ENCODE measurements at regions not wholly inside any gene's neighbourhood (a gene's known extent, or its start where the extent isn't known, plus 50 kb on each side); places are given as distances from the start of the nearest gene placed in this dataset.
"Not testable (repeated sequence)": the region's sequence is repeated elsewhere in the genome, so short reads cannot be mapped to it uniquely, and the experiment has no call there.

GRCh38 chr2:57621122-57621663, 425.4 kb upstream of the VRK2 start:
- no peak for DNase-seq

DNA sequence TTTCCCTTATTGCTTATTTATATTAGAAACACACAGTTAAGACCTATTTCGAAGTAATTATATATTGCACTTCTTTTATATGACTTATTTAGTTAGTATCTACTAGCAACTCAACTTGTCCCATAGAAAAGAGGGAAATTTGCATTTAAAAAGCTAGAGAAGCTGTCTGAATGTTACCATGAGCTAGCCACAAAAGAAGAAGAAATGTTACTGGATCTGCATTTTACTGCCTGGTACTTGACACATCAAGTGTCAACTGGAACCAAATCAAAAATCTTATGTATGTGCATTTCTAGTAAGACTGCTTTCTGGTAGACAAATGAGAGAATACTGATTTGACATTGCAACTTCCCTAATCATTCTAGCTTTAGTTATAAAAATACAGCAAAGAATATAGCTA, 424.6 kb upstream of the VRK2 start:
- DNase-seq: no peak

GRCh38 chr2:57656198-57656597, 390.4 kb upstream of the VRK2 start:
- DNase-seq: no peak

DNA sequence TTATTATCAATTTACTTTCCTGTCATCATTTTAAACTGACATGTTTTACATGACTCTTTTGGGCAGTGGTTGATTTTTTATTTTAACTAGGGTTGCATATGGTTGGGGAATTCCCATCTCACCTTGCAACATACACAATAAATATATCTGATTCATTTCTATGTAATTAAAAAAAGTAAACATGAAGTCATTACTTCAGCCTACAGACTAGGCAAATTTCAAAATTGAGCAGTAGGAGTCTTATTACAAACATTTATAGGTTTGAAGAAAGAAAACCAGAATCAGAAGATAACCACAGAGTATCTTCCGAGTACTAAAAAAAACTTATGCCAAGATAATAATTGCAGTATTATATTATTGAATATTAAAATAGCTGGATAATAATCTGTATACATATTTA, 377.0 kb upstream of the VRK2 start:
- no peak for DNase-seq

- no peak for DNase-seq
These were observed 372.6 kb upstream of the VRK2 start for GRCh38 chr2:57674025-57674424.

DNA sequence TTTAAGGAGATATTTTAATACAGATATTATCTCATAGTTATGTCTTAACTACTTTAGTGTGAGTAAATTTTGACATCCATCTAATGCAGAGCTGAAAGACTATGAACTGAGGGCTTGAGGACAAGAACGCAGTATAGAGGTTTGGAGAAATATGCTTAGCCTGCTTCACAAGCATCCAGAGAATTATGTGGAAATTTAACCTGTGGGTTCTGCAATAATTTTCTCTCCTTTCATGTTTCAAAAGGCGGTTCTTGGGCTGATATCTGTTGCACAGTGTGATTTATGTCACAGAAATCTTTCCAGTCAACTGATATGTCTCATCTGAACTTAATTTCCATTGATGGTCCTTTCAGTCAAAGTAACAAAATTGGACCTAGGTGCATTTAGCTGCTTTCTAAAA, 371.9 kb upstream of the VRK2 start:
- DNase-seq: no peak

DNA sequence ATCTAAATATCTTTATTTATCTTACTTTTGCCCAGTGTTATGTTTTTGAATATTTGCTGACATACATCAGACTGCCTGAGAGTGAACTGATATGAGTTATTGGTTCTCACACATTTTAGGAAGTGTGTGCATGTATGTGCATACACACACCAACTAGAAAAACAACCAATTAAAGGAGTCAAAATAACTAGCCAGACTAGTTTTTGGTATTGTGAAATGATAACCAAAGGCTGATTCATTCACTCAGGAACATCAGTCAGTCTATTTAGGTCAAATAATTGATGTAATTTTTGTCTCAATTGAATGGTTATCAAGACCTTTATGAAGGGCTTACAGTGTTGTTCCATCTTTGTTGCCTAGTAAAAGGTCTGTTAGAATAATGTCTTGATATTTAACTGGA, 369.3 kb upstream of the VRK2 start:
- no peak for DNase-seq

GRCh38 chr2:57681650-57682049, 365.0 kb upstream of the VRK2 start:
- DNase-seq: no peak

DNA sequence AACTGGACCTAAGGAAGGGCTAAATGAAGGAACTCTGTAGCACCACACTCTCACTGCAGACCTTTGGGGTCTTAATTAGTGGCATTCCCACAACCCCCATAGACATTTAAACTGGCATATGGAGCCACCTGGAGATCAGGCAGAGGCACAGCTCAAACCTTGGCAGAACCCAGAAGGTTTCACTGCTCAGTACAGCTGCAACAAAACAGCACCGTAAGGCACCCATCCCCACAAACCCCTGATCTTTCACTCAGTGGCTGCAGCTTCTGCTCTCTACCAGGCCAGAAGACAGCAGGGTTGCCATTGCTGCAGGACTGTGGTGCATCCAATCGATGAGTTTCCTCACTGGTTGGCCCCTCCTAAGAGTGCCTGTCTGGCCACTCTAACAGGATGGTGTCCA, 361.6 kb upstream of the VRK2 start:
- DNase-seq: no peak

DNA sequence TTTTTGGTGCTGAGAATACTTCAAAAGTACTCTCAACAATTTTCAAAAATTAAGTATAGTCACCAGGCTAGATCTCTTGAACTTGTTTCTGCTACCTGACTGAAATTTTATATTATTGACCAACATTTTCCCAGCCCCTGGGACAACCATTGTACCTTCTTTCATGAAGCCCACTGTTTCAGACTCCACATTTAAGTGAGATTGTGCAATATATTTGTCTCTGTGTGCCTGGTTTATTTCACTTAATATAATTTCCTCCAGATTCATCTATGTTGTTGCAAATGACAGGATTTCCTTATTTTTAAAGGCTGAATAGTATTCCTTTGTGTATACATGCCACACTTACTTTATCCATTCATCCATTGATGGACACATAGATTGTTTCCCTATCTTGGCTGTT, 354.2 kb upstream of the VRK2 start:
- no peak for DNase-seq

DNA sequence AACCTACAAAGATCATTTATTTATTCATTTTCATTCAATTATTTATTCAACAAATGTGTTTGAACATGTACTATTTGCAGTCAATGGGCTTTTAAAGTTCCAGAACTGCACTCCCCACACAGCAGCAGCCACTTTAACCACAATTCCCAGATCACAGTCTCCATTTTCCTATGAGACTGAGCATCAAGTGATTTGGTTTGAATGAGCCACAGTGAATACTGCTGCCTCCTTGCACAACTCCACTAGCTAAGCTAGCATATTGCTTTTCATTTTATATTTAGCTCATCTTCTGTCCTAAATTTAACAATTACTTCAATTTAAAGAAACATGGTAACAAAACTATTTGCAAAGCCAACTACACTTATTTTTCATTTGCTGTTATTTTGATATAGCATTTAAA, 353.4 kb upstream of the VRK2 start:
- no peak for DNase-seq

- no peak for DNase-seq
These were observed 352.6 kb upstream of the VRK2 start for GRCh38 chr2:57693965-57694364.

- DNase-seq: peak; percentile 77
These were observed 350.6 kb upstream of the VRK2 start for GRCh38 chr2:57696016-57696415.

GRCh38 chr2:57698392-57698791, 348.2 kb upstream of the VRK2 start:
- no peak for DNase-seq

DNA sequence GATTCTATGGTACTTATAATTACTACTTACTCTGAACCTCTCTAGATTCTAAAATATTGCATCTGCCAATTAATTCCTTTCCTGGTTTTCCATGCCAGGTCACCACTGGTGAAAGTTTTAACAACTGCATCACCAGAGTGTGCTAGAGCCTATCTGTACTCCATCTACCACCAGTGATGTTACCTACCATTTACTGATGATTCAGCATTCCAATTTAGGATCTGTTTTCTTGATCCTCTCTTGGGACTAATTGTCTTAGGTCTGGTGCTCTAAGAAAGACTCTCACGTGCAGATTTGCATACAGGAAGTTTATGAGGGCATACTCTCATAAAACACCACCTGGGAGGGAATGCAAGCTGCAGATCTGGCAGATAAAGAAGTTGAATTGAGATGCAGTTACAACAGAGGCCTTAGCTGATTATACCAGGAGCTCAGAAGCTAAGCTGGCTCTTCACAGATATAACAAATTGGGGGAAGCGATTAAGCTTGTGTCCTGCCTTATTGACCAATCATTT, 347.6 kb upstream of the VRK2 start:
- no peak for DNase-seq

DNA sequence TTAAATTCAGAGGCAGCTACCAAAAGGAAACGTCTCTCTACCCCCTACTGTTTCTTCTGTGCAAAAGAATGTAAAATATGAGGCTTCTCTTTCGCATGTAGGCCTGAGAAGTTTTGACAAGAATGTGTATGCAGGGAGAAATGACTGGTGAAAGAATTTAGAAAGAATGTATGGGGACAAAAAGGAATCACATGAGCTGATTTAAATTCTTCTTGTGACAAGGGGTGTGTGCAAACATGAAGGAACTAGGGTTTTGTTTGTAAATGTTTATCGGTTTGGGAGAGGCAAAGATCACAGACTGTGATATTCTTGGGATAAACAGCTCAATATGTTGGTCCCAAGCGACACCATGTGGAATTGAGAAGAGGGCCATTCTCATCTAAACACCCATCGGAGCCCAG, 345.2 kb upstream of the VRK2 start:
- DNase-seq: peak; percentile 68

DNA sequence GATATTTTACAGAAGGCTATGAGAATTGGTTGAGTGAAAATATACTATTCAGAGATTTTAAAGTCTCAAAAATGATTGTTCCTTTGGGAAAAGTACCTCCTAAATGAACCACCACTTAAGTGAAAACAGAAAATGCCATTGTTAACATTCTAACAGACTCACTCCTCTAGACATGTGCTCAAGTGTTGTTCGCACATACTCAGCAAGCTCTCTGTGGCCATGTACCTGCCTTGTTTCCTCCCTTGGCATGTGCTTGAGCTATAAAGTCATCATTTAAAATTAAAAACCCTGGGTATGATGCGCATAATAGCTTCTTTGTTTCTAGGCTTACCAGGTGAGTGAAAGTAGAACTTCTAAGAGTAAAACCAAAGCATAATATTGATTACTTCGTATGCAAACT, 343.2 kb upstream of the VRK2 start:
- no peak for DNase-seq

DNA sequence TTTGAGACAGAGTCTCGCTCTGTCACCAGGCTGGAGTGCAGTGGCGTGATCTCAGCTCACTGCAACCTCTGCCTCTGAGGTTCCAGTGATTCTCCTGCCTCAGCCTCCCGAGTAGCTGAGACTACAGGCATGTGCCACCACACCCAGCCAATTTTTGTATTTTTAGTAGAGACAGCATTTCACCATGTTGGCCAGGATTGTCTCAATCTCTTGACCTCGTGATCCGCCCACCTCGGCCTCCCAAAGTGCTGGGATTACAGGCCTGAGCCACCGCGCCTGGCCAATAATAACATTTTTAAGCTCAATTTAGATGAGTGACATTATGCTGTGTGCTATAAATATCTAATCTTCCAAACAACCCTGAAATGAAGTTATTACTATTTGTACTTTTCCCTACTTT, 338.8 kb upstream of the VRK2 start:
- not testable (repeated sequence) for DNase-seq

DNA sequence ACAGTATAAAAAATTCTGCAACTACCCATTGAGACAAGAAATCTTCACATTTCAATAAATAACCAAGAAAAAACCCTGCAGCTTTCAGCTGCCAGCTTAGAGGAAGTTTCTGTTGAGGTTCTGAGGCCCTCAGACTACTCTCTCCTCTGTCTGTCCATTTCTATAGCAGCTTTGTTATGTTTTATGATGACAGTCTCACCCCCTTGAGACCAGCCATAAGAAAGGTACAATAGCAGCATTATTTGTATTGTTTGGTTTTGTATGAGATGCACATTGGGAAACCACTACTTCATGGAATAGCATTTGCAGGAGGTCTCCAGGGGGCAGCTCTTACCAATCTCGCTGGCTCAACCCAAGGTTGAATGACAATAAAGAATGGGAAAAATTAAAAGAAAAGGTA, 334.6 kb upstream of the VRK2 start:
- no peak for DNase-seq

GRCh38 chr2:57720728-57721627, 325.6 kb upstream of the VRK2 start:
- DNase-seq: peak; percentile 87

DNA sequence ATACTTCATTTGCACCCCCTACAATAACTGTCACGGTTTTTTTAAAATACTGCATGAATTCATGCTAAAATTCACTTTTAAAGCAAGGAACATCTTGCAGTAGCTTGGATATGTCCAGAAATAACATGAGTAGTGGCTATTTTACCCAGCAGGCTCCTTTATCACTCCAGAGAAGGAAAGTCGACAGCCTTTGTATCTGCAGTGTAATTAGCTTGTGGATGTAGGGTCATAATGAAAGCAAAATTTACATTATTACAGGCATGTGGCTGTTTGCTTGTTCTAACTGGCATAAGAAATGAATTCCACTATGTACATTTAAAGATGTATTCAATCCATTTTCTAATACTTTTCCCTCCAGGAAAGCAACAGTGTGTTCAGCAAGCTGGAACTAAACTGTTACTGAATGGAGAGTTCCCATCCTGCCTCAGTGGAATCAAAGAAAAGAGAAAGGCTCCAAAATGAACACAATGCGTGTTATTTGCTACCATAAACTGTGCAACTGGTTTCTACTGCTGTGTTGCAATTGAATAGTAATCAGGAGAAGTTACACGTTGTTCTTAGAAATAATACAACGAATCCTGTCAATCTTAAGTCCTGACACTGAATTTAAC, 321.2 kb upstream of the VRK2 start:
- no peak for DNase-seq

- no peak for DNase-seq
These were observed 320.3 kb upstream of the VRK2 start for GRCh38 chr2:57726294-57726693.

DNA sequence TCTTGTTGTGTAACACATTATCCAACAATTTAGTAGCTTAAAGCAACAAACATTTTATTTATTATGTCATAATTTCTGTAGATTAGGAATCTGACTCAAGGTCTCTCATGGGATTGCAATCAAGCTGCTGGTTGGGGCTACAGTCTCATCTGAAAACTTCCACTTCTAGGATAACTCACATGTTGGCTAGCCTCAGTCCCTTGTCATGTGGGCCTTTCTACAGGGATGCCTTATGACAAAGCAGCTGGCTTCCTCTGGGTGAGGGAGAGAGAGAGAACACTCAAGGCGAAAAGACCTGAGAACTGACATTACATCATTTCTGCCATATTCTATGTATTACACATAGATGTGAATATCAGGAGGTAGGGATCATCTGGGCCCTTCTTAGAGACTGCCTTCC, 317.9 kb upstream of the VRK2 start:
- DNase-seq: no peak

- DNase-seq: no peak
These were observed 312.6 kb upstream of the VRK2 start for GRCh38 chr2:57733956-57734355.

All from EL (cell line).